HCT116 (cell line): ENCODE measurements at regions not wholly inside any gene's neighbourhood (a gene's known extent, or its start where the extent isn't known, plus 50 kb on each side); places are given as distances from the start of the nearest gene placed in this dataset.

Experiments used
- ATAC-seq: fragments of 200-7000 bp; cut with Tn5 transposase; 2 replicates; pipeline ENCODE4 v1.9.1; 2020; ENCODE audit warnings: mild to moderate bottlenecking, moderate library complexity
- BruUV-seq: library from RNA; stranded (reverse); fragments of 400-500 nt; replicated peaks from 2 replicates; lab custom pipeline; 2021; lab: Mats Ljungman, UMichigan
- CTCF ChIA-PET: fragments of 300-600 bp; sonication (Branson Sonifier 250); formaldehyde crosslinking; loops from one replicate; lab custom pipeline; 2021; ENCODE audit warnings: antibody characterized with exemption; lab: Charles Lee
- POLR2A ChIA-PET: fragments of 300-600, 350-600 bp; sonication (Branson Sonifier 250); formaldehyde crosslinking; loops from one replicate; lab custom pipeline; 2021; ENCODE audit warnings: antibody characterized with exemption; lab: Charles Lee
- RAD21 ChIA-PET, 2 experiments: fragments of 300-600 bp; sonication (Branson Sonifier 250); formaldehyde crosslinking; loops; one replicate each; lab custom pipeline; 2023; ENCODE audit warnings: low total read pairs in 2 of 2; ENCODE audit not compliant: uncharacterized antibody in 2 of 2, unreplicated experiment in 2 of 2, low non-redundant PET in 1 of 2; lab: Charles Lee
- DNase-seq: peaks from one replicate; pipeline ENCODE4 v3.0.0-alpha.2; 2010; ENCODE audit warnings: low read depth, low spot score
- H2AFZ ChIP-seq: fragments of 200-600 bp; shearing (Covaris generic), sonication (generic); 2 replicates; pipeline ENCODE4 v1.6.1; 2017; ENCODE audit warnings: low read depth, mixed run types, mixed read lengths, antibody characterized with exemption, low read length; ENCODE audit not compliant: poor library complexity, severe bottlenecking
- H3K27ac ChIP-seq: 2 replicates; pipeline ENCODE4 v1.5.1; 2012; ENCODE audit warnings: low read depth, low read length
- H3K27me3 ChIP-seq: fragments of 200-600 bp; sonication (generic); 2 replicates; pipeline ENCODE4 v1.6.1; 2016; ENCODE audit warnings: mixed run types, low read length, mixed read lengths; ENCODE audit not compliant: insufficient read depth
- H3K36me3 ChIP-seq, 2 experiments: fragments of 200-500 bp in 1 of 2; fragments of 200-600 bp in 1 of 2; sonication (Bioruptor generic) in 1 of 2; sonication (generic) in 1 of 2; 2 replicates each; pipeline versions ENCODE4 v1.5.1 to v1.6.1; 2014 to 2016; ENCODE audit warnings: low read length in 2 of 2, inconsistent platforms in 1 of 2, mixed read lengths in 1 of 2, mixed run types in 1 of 2; ENCODE audit not compliant: insufficient read depth in 2 of 2, control insufficient read depth in 1 of 2
- H3K4me1 ChIP-seq, 2 experiments: fragments of 200-600 bp in 1 of 2; sonication (generic) in 1 of 2; 2 replicates each; pipeline versions ENCODE4 v1.5.1 to v1.6.1; 2012 to 2017; ENCODE audit warnings: low read length in 2 of 2, inconsistent platforms in 1 of 2, mild to moderate bottlenecking in 1 of 2, mixed read lengths in 1 of 2, mixed run types in 1 of 2, moderate library complexity in 1 of 2; ENCODE audit not compliant: insufficient read depth in 2 of 2, control insufficient read depth in 1 of 2
- H3K4me2 ChIP-seq: fragments of 200-600 bp; sonication (generic); 2 replicates; pipeline ENCODE4 v1.6.1; 2017; ENCODE audit warnings: mixed run types, low read length, mixed read lengths
- H3K4me3 ChIP-seq, 2 experiments: fragments of 200-600 bp in 1 of 2; sonication (generic) in 1 of 2; replicated peaks in 1 of 2; 2 replicates each; pipeline ENCODE4 v1.5.1; 2011 to 2016; ENCODE audit warnings: low read length in 2 of 2, control low read depth in 1 of 2, low read depth in 1 of 2, mild to moderate bottlenecking in 1 of 2, mixed read lengths in 1 of 2, mixed run types in 1 of 2
- H3K79me2 ChIP-seq: fragments of 200-600 bp; sonication (generic); 2 replicates; pipeline ENCODE4 v1.6.1; 2017; ENCODE audit warnings: mild to moderate bottlenecking, mixed run types, low read length, moderate library complexity, mixed read lengths; ENCODE audit not compliant: insufficient read depth
- H3K9ac ChIP-seq: fragments of 200-600 bp; sonication (generic); 2 replicates; pipeline ENCODE4 v1.6.1; 2016; ENCODE audit warnings: low read length, mixed read lengths
- H3K9me2 ChIP-seq: fragments of 200-600 bp; sonication (generic), shearing (Covaris generic); 2 replicates; pipeline ENCODE4 v1.6.1; 2017; ENCODE audit warnings: mixed run types, mild to moderate bottlenecking, moderate library complexity; ENCODE audit not compliant: insufficient read depth
- H3K9me3 ChIP-seq, 2 experiments: fragments of 200-500 bp in 1 of 2; fragments of 200-600 bp in 1 of 2; sonication (Bioruptor generic) in 1 of 2; sonication (generic) in 1 of 2; 2 replicates each; pipeline ENCODE4 v1.6.1; 2014 to 2017; ENCODE audit warnings: low read length in 2 of 2, mixed read lengths in 2 of 2, inconsistent platforms in 1 of 2, low read depth in 1 of 2, mild to moderate bottlenecking in 1 of 2, mixed run types in 1 of 2, moderate library complexity in 1 of 2; ENCODE audit not compliant: control insufficient read depth in 1 of 2, insufficient read depth in 1 of 2
- H4K20me1 ChIP-seq: fragments of 200-600 bp; sonication (generic), shearing (Covaris generic); 2 replicates; pipeline ENCODE4 v1.6.1; 2017; ENCODE audit warnings: mixed run types, mild to moderate bottlenecking, moderate library complexity; ENCODE audit not compliant: insufficient read depth
- CEBPB ChIP-seq: IDR thresholded peaks from 2 replicates; pipeline ENCODE4 v1.6.1; 2012; ENCODE audit warnings: low read depth
- EGR1 ChIP-seq: IDR thresholded peaks from 2 replicates; pipeline ENCODE4 v1.6.1; 2012; ENCODE audit warnings: low read depth
- ELF1 ChIP-seq: IDR thresholded peaks from 2 replicates; pipeline ENCODE4 v1.6.1; 2012; ENCODE audit warnings: low read depth, borderline replicate concordance
- EZH2phosphoT487 ChIP-seq: fragments of 200-600 bp; IDR thresholded peaks from 2 replicates; pipeline ENCODE4 v1.6.1; 2018; ENCODE audit warnings: antibody characterized with exemption, borderline replicate concordance
- FOSL1 ChIP-seq: IDR thresholded peaks from 2 replicates; pipeline ENCODE4 v1.6.1; 2012; ENCODE audit warnings: low read depth
- JUND ChIP-seq: IDR thresholded peaks from 2 replicates; pipeline ENCODE4 v1.6.1; 2012
- REST ChIP-seq: IDR thresholded peaks from 2 replicates; pipeline ENCODE4 v1.6.1; 2012; ENCODE audit warnings: low read depth
- SP1 ChIP-seq: IDR thresholded peaks from 2 replicates; pipeline ENCODE4 v1.6.1; 2012; ENCODE audit warnings: low read depth
- intact Hi-C: fragments of 100-400 bp; cut with micrococcal nuclease; formaldehyde crosslinking; loops from 2 replicates; pipeline ENCODE4 v1.10.0; 2022
- TF ChIP-seq, protein P1 (sequence below): IDR thresholded peaks from 2 replicates; pipeline ENCODE4 v1.6.1; 2012

DNA sequence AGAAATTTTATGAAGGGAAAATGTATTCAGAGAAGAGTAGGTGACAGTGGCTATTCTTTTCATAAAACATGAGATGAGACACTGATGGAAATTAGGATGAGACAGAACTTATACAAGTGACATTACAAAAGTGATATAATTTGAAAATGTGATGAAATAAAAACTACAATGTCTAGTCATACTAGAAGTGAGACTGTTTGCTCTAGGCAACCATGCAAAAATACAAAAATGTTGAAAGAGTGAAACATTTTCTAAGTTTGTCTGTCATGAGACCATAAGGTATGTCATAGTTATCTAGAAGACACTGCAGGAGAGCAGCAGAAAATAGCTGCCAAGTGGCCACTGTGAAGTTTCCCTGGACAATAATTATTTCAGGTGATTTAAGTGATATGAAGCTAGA lies 459.5 kb downstream of the DIPK2A start:
- DNase-seq (no peak), ATAC-seq (no peak)
- POLR2A ChIA-PET: no interaction called here
- RAD21 ChIA-PET: no interaction called here
- no peaks in the 10 kb centered on the region for H3K4me1 ChIP-seq
- TF ChIP-seq EZH2phosphoT487: no peak
- TF ChIP-seq SP1: no peak
- no peak overlapping the region for H2AFZ ChIP-seq
- H3K79me2 ChIP-seq: no peaks in the 10 kb centered on the region
- intact Hi-C loops: no loop called here
- no peak overlapping the region for H3K27ac ChIP-seq
- no peaks in the 10 kb centered on the region for H3K9me3 ChIP-seq
- no peak overlapping the region for H3K4me2 ChIP-seq
- no peaks in the 10 kb centered on the region for H3K36me3 ChIP-seq
- no peaks in the 10 kb centered on the region for H3K9me2 ChIP-seq
- H3K9ac ChIP-seq: no peak overlapping the region
- H3K27me3 ChIP-seq: no peaks in the 10 kb centered on the region
- no peak overlapping the region for H3K4me3 ChIP-seq
- no peaks in the 10 kb centered on the region; the same call in 1 of the 2 replicates for H4K20me1 ChIP-seq
- CTCF ChIA-PET: no interaction called here
- BruUV-seq: no TSS peak

- no peaks in the 10 kb centered on the region for H3K9me2 ChIP-seq
- DNase-seq: no peak
Measured at GRCh38 chr3:144433006-144433405, 461.4 kb downstream of the DIPK2A start.

More at GRCh38 chr3:144433006-144433405, 461.4 kb downstream of the DIPK2A start:
- Histone ChIP-seq H3K4me2 (no peak overlapping the region), H3K9me3 (no peaks in the 10 kb centered on the region), H3K36me3 (no peaks in the 10 kb centered on the region), H3K27ac (no peak overlapping the region), H2AFZ (no peak overlapping the region), H3K27me3 (no peaks in the 10 kb centered on the region), H4K20me1 (no peaks in the 10 kb centered on the region; the same call in 1 of the 2 replicates), H3K4me1 (no peaks in the 10 kb centered on the region), H3K79me2 (no peaks in the 10 kb centered on the region), H3K4me3 (no peak overlapping the region), H3K9ac (no peak overlapping the region)
- ATAC-seq: no peak
- intact Hi-C loops: no loop called here
- no TSS peak for BruUV-seq
- ChIA-PET CTCF (no interaction called here), POLR2A (no interaction called here), RAD21 (no interaction called here)
- TF ChIP-seq FOSL1: no peak
- no peak for TF ChIP-seq ELF1
- TF ChIP-seq, protein P1, sequence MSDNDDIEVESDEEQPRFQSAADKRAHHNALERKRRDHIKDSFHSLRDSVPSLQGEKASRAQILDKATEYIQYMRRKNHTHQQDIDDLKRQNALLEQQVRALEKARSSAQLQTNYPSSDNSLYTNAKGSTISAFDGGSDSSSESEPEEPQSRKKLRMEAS: no peak
- no peak for TF ChIP-seq EGR1
- no peak for TF ChIP-seq JUND
- no peak for TF ChIP-seq REST
- TF ChIP-seq CEBPB: no peak
